ENCODE measurements at regions not wholly inside any gene's neighbourhood (a gene's known extent, or its start where the extent isn't known, plus 50 kb on each side); places are given as distances from the start of the nearest gene placed in this dataset.

GRCh38 chr2:153403940-153404339, 74.6 kb downstream of the RPRM start:
- TF ChIP-seq CTCF (IDR thresholded peaks at IDR 0.05; ENCODE audit: low read depth, low read length) (no peak), EZH2phosphoT487 (IDR thresholded peaks at IDR 0.05; ENCODE audit: low read depth) (no peak)
